GM12878 (cell line): ENCODE measurements at regions not wholly inside any gene's neighbourhood (a gene's known extent, or its start where the extent isn't known, plus 50 kb on each side); places are given as distances from the start of the nearest gene placed in this dataset.

Experiments
- ATAC-seq: fragments of 200-7000 bp; cut with Tn5 transposase; 3 replicates; pipeline ENCODE4 v1.9.1; 2020; ENCODE audit warnings: mild to moderate bottlenecking, moderate library complexity
- BruUV-seq: library from RNA; stranded (reverse); fragments of 400-500 nt; replicated peaks from 2 replicates; lab custom pipeline; 2021; lab: Mats Ljungman, UMichigan
- CTCF ChIA-PET: fragments of 300-600 bp; sonication (Branson Sonifier 250); formaldehyde crosslinking; extraction: SDS; loops from one replicate; lab custom pipeline; 2021; ENCODE audit warnings: inconsistent platforms; lab: Yijun Ruan, JAX
- POLR2A ChIA-PET: fragments of 350-600 bp; formaldehyde crosslinking; extraction: SDS; loops from one replicate; lab custom pipeline; 2021; ENCODE audit warnings: inconsistent platforms; lab: Charles Lee
- RAD21 ChIA-PET: fragments of 300-600 bp; sonication (Branson Sonifier 250); formaldehyde crosslinking; loops from one replicate; lab custom pipeline; 2023; ENCODE audit warnings: antibody characterized with exemption; ENCODE audit not compliant: unreplicated experiment; lab: Charles Lee
- SMC1A ChIA-PET: fragments of 300-600 bp; sonication (Branson Sonifier 250); formaldehyde crosslinking; loops from one replicate; lab custom pipeline; 2023; ENCODE audit not compliant: unreplicated experiment, uncharacterized antibody; lab: Charles Lee
- DNase-seq: peaks from one replicate; pipeline ENCODE4 v3.0.0-alpha.2; 2011; ENCODE audit warnings: low read depth, low spot score
- FAIRE-seq: peaks from 3 replicates; lab custom pipeline; 2011; peaks lifted over from hg19 to GRCh38; lab: Jason Lieb, UNC
- H2AFZ ChIP-seq: 2 replicates; pipeline ENCODE4 v1.6.0; 2011; ENCODE audit warnings: low read depth, low read length, control low read depth; ENCODE audit not compliant: control insufficient read depth
- H3K27ac ChIP-seq: 2 replicates; pipeline ENCODE4 v1.5.1; 2011; ENCODE audit warnings: control low read depth; ENCODE audit not compliant: control insufficient read depth, insufficient read depth
- H3K27me3 ChIP-seq, 2 experiments: replicated peaks in 1 of 2; 2 replicates each; pipeline versions ENCODE4 v1.6.0 to v1.6.1; 2011; ENCODE audit warnings: low read length in 1 of 2; ENCODE audit not compliant: control insufficient read depth in 2 of 2, insufficient read depth in 2 of 2
- H3K36me3 ChIP-seq, 2 experiments: 2 replicates each; pipeline ENCODE4 v1.5.1; 2011; ENCODE audit warnings: low read length in 1 of 2; ENCODE audit not compliant: control insufficient read depth in 2 of 2, insufficient read depth in 2 of 2
- H3K4me1 ChIP-seq: 2 replicates; pipeline ENCODE4 v1.6.1; 2011; ENCODE audit warnings: mild to moderate bottlenecking, low read length, moderate library complexity, mixed read lengths; ENCODE audit not compliant: control insufficient read depth, insufficient read depth
- H3K4me2 ChIP-seq: 2 replicates; pipeline ENCODE4 v1.6.0; 2011; ENCODE audit warnings: control low read depth; ENCODE audit not compliant: control insufficient read depth, insufficient read depth
- H3K4me3 ChIP-seq: fragments of 200-600 bp; sonication (generic); 2 replicates; pipeline ENCODE4 v1.5.1; 2016
- H3K79me2 ChIP-seq: 2 replicates; pipeline ENCODE4 v1.6.0; 2011; ENCODE audit warnings: low read length; ENCODE audit not compliant: control insufficient read depth, insufficient read depth
- H3K9ac ChIP-seq: 2 replicates; pipeline ENCODE4 v1.8.0; 2011; ENCODE audit warnings: low read length, control low read depth, mixed read lengths; ENCODE audit not compliant: control insufficient read depth, insufficient read depth
- H3K9me3 ChIP-seq: replicated peaks from 3 replicates; pipeline ENCODE4 v1.5.1; 2011; ENCODE audit warnings: mild to moderate bottlenecking, low read length; ENCODE audit not compliant: control insufficient read depth, insufficient read depth
- H4K20me1 ChIP-seq: 2 replicates; pipeline ENCODE4 v1.6.0; 2011; ENCODE audit not compliant: control insufficient read depth, insufficient read depth
- FOXM1 ChIP-seq: IDR thresholded peaks from 2 replicates; pipeline ENCODE4 v1.6.1; 2012; ENCODE audit warnings: low read depth, mild to moderate bottlenecking, inconsistent platforms, low read length, moderate library complexity
- GATAD2B ChIP-seq: fragments of 450-650 bp; conservative IDR thresholded peaks from 2 replicates; pipeline ENCODE4 v1.6.1; 2017; ENCODE audit warnings: low read depth, mild to moderate bottlenecking, moderate library complexity
- HDGF ChIP-seq: fragments of 450-650 bp; IDR thresholded peaks from 2 replicates; pipeline ENCODE4 v1.6.1; 2016; ENCODE audit warnings: antibody characterized with exemption
- JUND ChIP-seq: IDR thresholded peaks from 2 replicates; pipeline ENCODE4 v1.6.1; 2012; ENCODE audit warnings: low read depth, mild to moderate bottlenecking, low read length, improper control_type of control experiment, moderate library complexity
- RAD51 ChIP-seq: fragments of 450-650 bp; IDR thresholded peaks from 2 replicates; pipeline ENCODE4 v1.6.1; 2016; ENCODE audit warnings: moderate library complexity, mild to moderate bottlenecking, inconsistent platforms
- RB1 ChIP-seq: fragments of 450-650 bp; formaldehyde crosslinking; IDR thresholded peaks from 2 replicates; pipeline ENCODE4 v1.6.1; 2017; ENCODE audit warnings: mild to moderate bottlenecking, borderline replicate concordance
- RFX5 ChIP-seq: IDR thresholded peaks from 2 replicates; pipeline ENCODE4 v1.6.1; 2011; ENCODE audit warnings: low read depth, low read length, improper control_type of control experiment
- SMARCA5 ChIP-seq: fragments of 450-650 bp; IDR thresholded peaks from 2 replicates; pipeline ENCODE4 v1.6.1; 2017; ENCODE audit warnings: mild to moderate bottlenecking
- SUZ12 ChIP-seq: fragments of 200-600 bp; sonication (generic); IDR thresholded peaks from one replicate; pipeline ENCODE4 v1.6.1; 2018; ENCODE audit warnings: antibody characterized with exemption, mild to moderate bottlenecking; ENCODE audit not compliant: unreplicated experiment
- YBX1 ChIP-seq: fragments of 450-650 bp; IDR thresholded peaks from 2 replicates; pipeline ENCODE4 v1.6.1; 2016; ENCODE audit warnings: antibody characterized with exemption
- YY1 ChIP-seq: IDR thresholded peaks from 2 replicates; pipeline ENCODE4 v1.6.1; 2011; ENCODE audit warnings: low read depth, mild to moderate bottlenecking, low read length
- WGBS: methylation state at CpG from one replicate; pipeline ENCODE4 v1.1.6; 2016; ENCODE audit warnings: low lambda C conversion rate; ENCODE audit not compliant: insufficient replicate concordance, insufficient coverage; ENCODE audit errors: missing lambda C conversion rate; 5-methylcytosine and 5-hydroxymethylcytosine counted together
- in situ Hi-C: fragments of 300-500 bp; cut with MboI; formaldehyde crosslinking; loops from 9 replicates; pipeline ENCODE4 v1.14.3; 2018; ENCODE audit warnings: mixed read lengths
- intact Hi-C: fragments of 100-400 bp; cut with micrococcal nuclease; formaldehyde crosslinking; loops from one replicate; pipeline ENCODE4 v1.14.2; 2022; ENCODE audit not compliant: unreplicated experiment
- TF ChIP-seq, protein P1 (sequence below): fragments of 450-650 bp; formaldehyde crosslinking; IDR thresholded peaks from 2 replicates; pipeline ENCODE4 v1.5.0; 2022; ENCODE audit warnings: mild to moderate bottlenecking, missing genetic modification characterization
- TF ChIP-seq, protein P2 (sequence below): fragments of 450-650 bp; IDR thresholded peaks from 2 replicates; pipeline ENCODE4 v1.6.1; 2016; ENCODE audit warnings: mild to moderate bottlenecking
- TF ChIP-seq, protein P3 (sequence below): IDR thresholded peaks from 2 replicates; pipeline ENCODE4 v1.6.1; 2012; ENCODE audit warnings: mild to moderate bottlenecking, low read depth, low read length
- TF ChIP-seq, protein P4 (sequence below): IDR thresholded peaks from 2 replicates; pipeline ENCODE4 v1.6.1; 2012; ENCODE audit warnings: low read depth, low read length, improper control_type of control experiment
- TF ChIP-seq, protein P5 (sequence below): IDR thresholded peaks from 2 replicates; pipeline ENCODE4 v1.6.1; 2011; ENCODE audit warnings: borderline replicate concordance, low read depth, mild to moderate bottlenecking, moderate library complexity, mixed read lengths, low read length; ENCODE audit not compliant: insufficient read depth; ENCODE audit errors: extremely low read length

DNA sequence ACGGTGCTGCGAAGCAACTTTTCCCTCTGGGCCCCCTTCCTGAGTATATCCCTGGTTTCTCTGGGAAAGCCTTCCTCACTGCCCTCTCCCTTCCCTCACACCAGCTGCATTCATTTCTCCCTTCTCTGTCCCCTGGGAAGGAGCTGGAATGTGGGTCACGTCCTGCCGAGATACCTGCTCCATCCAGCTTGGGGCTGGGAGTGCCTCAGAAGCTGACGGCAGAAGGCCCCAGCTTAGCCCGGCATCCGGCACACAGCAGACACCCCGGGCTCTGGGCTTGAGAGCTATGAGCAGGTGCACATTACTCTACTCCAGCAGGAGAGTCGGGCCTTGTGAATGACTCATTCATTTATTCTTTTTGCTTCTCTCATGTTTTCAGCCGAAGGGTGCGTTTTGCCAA lies 170.6 kb downstream of the TEX29 start:
- DNase-seq (no peak), FAIRE-seq (no peak), ATAC-seq (no peak)
- H3K4me2 ChIP-seq, result no peak overlapping the region
- H4K20me1 ChIP-seq, result no peaks in the 10 kb centered on the region
- in situ Hi-C loops (no loop called here), intact Hi-C loops (no loop called here)
- no peaks in the 10 kb centered on the region; the same call in 2 of the 3 replicates for H3K9me3 ChIP-seq
- no peaks in the 10 kb centered on the region for H3K79me2 ChIP-seq
- H3K9ac ChIP-seq, result no peak overlapping the region
- WGBS, result 46% methylated on average over 11 of the region's 11 CpGs
- no peaks in the 10 kb centered on the region for H3K27me3 ChIP-seq
- H3K36me3 ChIP-seq, result no peaks in the 10 kb centered on the region
- no peak overlapping the region for H2AFZ ChIP-seq
- POLR2A ChIA-PET, result no interaction called here
- RAD21 ChIA-PET, result no interaction called here
- no peaks in the 10 kb centered on the region for H3K4me1 ChIP-seq
- no peak overlapping the region for H3K27ac ChIP-seq
- BruUV-seq, result no TSS peak
- CTCF ChIA-PET, result no interaction called here
- no peak overlapping the region for H3K4me3 ChIP-seq
- SMC1A ChIA-PET, result no interaction called here
- TF ChIP-seq SMARCA5 (no peak), YY1 (no peak), HDGF (no peak), RB1 (no peak), GATAD2B (no peak), RAD51 (no peak), FOXM1 (no peak), YBX1 (no peak), JUND (no peak), SUZ12 (no peak), RFX5 (no peak)
- TF ChIP-seq, protein P1, sequence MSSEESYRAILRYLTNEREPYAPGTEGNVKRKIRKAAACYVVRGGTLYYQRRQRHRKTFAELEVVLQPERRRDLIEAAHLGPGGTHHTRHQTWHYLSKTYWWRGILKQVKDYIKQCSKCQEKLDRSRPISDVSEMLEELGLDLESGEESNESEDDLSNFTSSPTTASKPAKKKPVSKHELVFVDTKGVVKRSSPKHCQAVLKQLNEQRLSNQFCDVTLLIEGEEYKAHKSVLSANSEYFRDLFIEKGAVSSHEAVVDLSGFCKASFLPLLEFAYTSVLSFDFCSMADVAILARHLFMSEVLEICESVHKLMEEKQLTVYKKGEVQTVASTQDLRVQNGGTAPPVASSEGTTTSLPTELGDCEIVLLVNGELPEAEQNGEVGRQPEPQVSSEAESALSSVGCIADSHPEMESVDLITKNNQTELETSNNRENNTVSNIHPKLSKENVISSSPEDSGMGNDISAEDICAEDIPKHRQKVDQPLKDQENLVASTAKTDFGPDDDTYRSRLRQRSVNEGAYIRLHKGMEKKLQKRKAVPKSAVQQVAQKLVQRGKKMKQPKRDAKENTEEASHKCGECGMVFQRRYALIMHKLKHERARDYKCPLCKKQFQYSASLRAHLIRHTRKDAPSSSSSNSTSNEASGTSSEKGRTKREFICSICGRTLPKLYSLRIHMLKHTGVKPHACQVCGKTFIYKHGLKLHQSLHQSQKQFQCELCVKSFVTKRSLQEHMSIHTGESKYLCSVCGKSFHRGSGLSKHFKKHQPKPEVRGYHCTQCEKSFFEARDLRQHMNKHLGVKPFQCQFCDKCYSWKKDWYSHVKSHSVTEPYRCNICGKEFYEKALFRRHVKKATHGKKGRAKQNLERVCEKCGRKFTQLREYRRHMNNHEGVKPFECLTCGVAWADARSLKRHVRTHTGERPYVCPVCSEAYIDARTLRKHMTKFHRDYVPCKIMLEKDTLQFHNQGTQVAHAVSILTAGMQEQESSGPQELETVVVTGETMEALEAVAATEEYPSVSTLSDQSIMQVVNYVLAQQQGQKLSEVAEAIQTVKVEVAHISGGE (CRISPR knock-in tag), result no peak
- TF ChIP-seq, protein P2, sequence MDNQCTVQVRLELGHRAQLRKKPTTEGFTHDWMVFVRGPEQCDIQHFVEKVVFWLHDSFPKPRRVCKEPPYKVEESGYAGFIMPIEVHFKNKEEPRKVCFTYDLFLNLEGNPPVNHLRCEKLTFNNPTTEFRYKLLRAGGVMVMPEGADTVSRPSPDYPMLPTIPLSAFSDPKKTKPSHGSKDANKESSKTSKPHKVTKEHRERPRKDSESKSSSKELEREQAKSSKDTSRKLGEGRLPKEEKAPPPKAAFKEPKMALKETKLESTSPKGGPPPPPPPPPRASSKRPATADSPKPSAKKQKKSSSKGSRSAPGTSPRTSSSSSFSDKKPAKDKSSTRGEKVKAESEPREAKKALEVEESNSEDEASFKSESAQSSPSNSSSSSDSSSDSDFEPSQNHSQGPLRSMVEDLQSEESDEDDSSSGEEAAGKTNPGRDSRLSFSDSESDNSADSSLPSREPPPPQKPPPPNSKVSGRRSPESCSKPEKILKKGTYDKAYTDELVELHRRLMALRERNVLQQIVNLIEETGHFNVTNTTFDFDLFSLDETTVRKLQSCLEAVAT, result no peak
- TF ChIP-seq, protein P3, sequence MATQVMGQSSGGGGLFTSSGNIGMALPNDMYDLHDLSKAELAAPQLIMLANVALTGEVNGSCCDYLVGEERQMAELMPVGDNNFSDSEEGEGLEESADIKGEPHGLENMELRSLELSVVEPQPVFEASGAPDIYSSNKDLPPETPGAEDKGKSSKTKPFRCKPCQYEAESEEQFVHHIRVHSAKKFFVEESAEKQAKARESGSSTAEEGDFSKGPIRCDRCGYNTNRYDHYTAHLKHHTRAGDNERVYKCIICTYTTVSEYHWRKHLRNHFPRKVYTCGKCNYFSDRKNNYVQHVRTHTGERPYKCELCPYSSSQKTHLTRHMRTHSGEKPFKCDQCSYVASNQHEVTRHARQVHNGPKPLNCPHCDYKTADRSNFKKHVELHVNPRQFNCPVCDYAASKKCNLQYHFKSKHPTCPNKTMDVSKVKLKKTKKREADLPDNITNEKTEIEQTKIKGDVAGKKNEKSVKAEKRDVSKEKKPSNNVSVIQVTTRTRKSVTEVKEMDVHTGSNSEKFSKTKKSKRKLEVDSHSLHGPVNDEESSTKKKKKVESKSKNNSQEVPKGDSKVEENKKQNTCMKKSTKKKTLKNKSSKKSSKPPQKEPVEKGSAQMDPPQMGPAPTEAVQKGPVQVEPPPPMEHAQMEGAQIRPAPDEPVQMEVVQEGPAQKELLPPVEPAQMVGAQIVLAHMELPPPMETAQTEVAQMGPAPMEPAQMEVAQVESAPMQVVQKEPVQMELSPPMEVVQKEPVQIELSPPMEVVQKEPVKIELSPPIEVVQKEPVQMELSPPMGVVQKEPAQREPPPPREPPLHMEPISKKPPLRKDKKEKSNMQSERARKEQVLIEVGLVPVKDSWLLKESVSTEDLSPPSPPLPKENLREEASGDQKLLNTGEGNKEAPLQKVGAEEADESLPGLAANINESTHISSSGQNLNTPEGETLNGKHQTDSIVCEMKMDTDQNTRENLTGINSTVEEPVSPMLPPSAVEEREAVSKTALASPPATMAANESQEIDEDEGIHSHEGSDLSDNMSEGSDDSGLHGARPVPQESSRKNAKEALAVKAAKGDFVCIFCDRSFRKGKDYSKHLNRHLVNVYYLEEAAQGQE, result no peak
- TF ChIP-seq, protein P4, sequence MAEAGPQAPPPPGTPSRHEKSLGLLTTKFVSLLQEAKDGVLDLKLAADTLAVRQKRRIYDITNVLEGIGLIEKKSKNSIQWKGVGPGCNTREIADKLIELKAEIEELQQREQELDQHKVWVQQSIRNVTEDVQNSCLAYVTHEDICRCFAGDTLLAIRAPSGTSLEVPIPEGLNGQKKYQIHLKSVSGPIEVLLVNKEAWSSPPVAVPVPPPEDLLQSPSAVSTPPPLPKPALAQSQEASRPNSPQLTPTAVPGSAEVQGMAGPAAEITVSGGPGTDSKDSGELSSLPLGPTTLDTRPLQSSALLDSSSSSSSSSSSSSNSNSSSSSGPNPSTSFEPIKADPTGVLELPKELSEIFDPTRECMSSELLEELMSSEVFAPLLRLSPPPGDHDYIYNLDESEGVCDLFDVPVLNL, result no peak
- TF ChIP-seq, protein P5, sequence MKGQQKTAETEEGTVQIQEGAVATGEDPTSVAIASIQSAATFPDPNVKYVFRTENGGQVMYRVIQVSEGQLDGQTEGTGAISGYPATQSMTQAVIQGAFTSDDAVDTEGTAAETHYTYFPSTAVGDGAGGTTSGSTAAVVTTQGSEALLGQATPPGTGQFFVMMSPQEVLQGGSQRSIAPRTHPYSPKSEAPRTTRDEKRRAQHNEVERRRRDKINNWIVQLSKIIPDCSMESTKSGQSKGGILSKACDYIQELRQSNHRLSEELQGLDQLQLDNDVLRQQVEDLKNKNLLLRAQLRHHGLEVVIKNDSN, result no peak
